GM18507 (cell line): ENCODE measurements at regions not wholly inside any gene's neighbourhood (a gene's known extent, or its start where the extent isn't known, plus 50 kb on each side); places are given as distances from the start of the nearest gene placed in this dataset.

Experiments used
- DNase-seq: peaks from one replicate; pipeline ENCODE4 v3.0.0; 2011; ENCODE audit warnings: low read depth; ENCODE audit not compliant: insufficient read length; ENCODE audit errors: extremely low spot score
- FAIRE-seq: peaks from 2 replicates; lab custom pipeline; 2011; peaks lifted over from hg19 to GRCh38; lab: Jason Lieb, UNC

DNA sequence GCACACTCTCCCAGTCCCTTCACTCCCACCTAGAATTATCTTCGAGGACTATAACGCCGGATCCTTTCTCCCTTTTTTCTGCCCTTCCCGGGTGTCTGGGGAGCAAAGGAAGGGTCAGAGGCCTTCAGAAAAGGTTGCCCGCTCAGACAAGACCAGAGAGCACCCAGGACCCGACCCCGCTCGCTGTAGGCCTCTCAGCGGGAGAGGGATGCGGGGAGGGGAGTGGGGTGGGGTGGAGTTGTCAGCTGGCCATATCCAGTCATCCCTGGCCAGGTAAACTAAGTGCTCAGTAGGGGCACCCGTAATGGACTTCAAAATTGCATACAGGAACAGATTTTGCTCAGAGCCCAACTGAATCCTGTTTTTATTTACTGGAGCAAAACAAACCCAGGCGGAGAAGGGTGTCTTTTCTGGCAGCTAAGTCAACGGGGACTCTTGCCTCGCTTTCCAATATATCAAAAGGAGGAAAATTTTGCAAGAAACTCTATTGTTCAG lies 65.0 kb downstream of the NOL4 start:
- no peak for DNase-seq
- no peak for FAIRE-seq

DNA sequence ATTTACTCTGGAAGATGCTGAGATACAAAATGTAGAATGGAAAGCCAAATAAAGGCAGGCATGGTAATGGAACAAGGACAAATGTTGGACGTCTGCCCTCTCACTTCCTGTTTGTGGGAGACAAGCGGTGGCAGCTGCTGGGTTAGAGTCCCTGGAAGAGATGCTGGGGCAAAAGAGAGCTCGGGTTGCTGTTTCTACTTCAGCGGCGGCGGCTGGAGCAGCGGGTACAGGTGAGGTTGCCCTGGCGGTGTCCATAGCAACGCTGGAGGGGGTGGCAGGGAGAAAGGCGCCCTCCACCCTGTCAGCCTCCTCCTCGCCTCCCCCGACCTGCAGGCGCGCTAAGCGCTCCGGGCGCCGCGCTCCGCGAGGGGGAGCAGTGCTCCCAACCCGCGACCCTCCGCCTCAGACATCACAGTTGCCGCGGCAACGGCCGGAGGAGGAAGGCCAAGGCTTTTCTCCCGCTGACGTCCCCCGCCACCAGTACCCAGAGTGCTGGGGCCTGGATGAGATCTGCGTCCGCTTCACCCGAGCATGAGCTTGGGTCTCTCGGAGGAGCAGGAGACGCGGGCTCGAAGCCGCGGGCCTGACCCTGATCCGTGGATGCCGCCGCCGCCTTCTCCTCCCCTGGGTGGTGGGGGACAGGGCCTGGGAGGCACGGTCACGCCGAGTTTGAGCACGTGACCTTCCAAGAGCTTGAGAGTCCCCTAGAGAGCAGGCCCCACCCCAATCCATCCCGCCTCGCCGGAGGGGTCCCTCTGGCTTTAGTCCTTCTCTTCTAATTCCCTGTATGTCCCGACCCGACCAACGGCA lies 65.6 kb downstream of the NOL4 start:
- DNase-seq = no peak
- FAIRE-seq = no peak

DNA sequence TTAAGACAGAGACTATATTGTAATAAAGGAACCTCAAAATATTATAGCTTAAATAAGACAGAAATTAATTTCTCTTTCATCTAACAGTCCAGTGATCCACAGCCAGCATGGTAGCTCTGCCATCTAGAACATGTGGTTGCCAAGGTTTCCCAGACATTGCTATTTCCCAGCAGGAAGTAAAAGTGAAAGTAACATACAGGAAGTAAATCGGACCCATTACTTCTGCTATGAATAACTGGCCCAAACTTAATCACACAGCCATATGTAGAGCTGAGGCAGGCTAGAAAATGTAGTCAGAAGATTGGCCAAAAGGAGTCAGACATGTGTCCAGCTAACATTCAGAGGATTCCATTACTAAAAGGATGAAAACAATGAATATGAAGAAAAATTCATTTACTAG lies 71.0 kb downstream of the NOL4 start:
- FAIRE-seq (no peak), DNase-seq (no peak)

GRCh38 chr18:34131006-34131405 lies 93.7 kb downstream of the NOL4 start:
- FAIRE-seq (no peak), DNase-seq (no peak)

DNA sequence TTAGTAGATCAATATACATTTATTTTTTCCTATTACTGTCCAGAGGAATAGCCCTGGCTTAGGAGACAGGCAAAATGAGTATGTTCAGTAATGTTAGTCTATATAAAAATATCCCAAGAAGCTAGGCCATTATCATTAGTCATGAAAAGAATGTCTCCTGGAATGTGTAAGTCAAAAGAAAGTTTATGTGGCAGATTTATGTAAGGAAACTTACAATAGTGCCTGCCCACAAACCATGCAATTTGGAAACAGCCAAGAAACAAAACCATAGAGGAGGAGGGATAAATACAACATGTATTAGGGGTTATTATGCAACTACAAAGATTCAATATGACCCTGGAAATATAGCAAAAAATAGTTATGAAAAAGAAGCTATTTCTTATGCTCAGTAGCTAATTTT lies 96.3 kb downstream of the NOL4 start:
- DNase-seq (no peak), FAIRE-seq (no peak)

- DNase-seq (no peak), FAIRE-seq (no peak)
Measured at GRCh38 chr18:34126121-34126520, 98.6 kb downstream of the NOL4 start.

DNA sequence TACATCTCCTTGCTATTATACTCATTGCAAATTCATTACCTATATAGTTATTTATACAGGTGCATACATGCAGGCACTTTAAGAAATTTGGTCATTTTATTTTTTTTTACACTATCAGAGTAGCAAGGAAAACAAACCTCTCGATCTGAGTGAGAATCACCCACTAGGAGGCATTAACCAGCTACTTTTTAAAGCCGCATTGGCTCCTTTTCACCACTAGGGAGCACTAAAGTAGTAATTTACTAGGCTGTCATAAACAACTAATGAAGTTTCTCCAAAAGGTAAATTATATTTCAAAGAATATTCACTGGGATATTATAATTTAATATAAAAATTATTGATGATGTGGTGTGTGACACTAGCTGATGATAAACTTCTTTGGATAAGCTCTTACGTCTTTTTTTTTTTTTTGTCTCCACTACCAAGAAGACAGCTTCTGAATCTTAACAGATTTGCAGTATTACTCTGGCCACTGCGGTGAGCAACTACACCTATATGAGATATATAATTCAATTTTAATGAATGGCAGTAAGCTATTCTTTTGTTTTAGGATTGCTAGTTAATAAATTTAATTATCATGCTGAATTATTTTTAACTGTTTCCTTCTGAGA lies 101.9 kb downstream of the NOL4 start:
- DNase-seq (no peak), FAIRE-seq (peak; percentile 72)

DNA sequence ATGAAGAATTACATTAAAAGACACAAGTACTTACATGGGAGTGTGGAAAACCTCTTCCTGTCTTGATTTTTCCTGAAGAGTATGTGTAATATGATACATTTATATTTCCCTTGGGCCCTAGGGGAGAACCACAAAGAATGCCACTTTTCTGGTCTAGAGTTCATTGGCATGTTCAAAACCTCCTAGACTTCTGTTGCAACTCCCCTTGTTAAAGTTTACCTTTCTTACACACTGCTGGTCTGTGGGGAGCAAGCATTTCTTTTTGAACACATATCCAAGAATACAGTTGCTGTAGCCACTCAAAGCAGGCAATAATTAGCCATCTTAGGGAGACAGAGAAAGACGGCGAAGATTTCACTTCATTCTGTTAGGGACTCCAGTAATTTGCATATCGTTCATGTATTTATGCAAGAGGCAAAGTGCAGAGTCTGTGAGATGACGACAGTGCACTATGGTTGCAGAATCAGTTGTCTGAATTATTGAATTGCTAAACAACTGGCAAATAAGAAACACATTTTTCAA lies 103.5 kb downstream of the NOL4 start:
- DNase-seq (no peak), FAIRE-seq (no peak)

- DNase-seq (no peak), FAIRE-seq (no peak)
Measured at GRCh38 chr18:34120294-34120693, 104.4 kb downstream of the NOL4 start.

DNA sequence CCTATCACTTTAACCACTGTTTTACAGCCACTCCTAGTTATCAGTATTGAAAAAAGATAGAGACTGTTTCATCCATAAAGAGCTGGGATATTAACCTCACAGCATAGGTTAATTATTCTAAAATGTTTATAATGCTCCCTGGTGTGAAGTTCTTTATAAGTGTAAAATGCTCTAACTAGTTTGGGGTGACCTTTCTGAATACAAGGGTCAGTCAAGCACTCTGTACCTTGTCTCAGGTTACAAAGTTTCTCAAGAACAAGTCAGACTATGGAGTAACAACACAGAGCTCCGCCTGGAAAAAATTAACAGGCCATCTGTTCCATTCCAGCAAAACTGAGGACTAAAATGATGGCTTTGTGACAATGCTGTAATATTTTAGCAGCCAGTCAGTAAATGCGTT lies 107.4 kb downstream of the NOL4 start:
- DNase-seq (no peak), FAIRE-seq (no peak)

DNA sequence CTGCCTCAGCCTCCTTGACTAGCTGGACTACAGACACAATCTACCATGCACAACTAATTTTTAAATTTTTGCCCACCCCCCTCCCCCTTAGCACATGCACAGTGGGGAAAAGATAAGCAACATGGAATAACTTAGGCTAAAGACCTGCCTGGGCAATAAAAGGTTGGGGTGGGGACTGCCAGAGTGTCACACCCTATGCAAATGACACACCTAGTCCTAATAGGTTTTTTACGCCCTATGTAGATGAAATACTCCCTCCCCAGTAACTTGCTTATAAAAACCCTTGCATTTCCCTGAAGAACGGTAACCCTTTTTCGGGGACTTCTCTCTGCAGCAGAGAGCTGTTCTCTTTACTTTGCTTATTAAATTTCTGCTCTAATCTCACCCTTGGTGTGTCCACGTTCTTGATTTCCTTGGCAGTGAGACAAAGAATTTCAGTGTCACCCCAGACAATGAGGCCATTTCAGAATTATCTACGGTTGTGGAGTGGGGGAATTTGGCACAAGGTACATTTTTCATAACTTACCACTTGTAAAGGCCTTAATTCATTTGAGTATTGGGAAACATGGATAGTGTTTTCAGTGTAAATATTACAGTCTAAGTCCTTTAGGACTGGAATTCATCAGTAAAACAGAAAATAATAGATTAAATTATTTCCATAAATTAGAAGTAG lies 109.2 kb downstream of the NOL4 start:
- DNase-seq (no peak), FAIRE-seq (no peak)

GRCh38 chr18:34114996-34115395 lies 109.7 kb downstream of the NOL4 start:
- no peak for DNase-seq
- FAIRE-seq = no peak

GRCh38 chr18:34108206-34108605 lies 116.5 kb downstream of the NOL4 start:
- DNase-seq = no peak
- FAIRE-seq = no peak

- no peak for FAIRE-seq
- no peak for DNase-seq
Measured at GRCh38 chr18:34098109-34098508, 126.6 kb downstream of the NOL4 start.

DNA sequence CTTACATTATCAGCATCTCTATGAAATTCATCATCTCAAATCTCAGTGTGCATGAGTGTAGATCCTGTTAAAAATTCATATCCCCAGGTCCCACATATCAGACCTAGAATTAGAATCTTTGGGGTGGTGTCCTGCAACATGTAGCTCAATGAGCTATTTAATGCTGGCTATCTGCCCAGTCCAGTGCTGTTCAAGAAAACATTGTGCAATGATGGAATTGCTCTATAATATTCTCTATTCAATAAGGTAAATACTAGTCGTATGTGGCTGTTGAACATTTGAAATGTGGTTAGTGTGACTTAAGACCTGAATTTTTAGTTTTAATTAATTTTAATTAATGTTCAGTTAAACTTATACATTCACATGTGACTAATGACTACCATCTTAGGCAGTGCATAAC lies 127.4 kb downstream of the NOL4 start:
- DNase-seq (no peak), FAIRE-seq (no peak)

DNA sequence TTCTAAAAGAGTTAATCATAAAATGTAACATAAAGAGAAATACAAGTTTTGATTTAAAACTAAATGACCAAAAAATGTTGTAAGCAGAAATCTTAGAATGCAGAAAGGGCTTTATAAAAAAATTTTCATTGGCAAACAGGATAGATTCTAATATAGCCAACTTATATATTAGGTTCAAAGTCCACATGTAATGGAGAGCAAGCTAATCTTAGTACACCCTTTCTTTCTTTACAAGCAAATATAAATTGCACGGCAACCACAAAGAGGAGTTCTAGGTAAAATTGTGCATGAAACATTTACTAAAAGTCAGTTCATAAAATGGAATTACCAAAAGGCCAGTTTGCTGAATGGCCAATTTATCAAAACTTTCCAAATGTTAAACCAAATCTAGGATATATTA lies 130.6 kb downstream of the NOL4 start:
- FAIRE-seq = no peak
- DNase-seq = no peak

- FAIRE-seq = no peak
- no peak for DNase-seq
Measured at GRCh38 chr18:34092796-34093195, 131.9 kb downstream of the NOL4 start.

DNA sequence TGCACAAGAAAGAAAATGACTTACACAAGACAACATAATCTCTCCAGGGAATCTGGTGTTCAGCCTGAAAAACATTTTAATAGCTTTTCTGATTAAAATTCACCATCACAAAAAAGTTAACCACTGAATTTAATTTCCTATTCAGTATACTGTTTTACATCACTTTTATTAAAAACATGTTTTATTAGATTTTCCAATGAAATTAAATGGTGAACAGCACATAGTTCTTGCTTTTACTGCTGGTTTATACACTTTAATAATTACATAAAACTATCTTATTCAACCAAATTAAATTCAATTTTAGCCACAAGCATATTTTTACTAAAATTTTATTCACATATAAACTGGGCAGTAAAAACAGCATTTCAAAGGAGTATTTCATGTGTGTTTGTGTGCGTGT lies 138.3 kb downstream of the NOL4 start:
- FAIRE-seq (no peak), DNase-seq (no peak)

DNA sequence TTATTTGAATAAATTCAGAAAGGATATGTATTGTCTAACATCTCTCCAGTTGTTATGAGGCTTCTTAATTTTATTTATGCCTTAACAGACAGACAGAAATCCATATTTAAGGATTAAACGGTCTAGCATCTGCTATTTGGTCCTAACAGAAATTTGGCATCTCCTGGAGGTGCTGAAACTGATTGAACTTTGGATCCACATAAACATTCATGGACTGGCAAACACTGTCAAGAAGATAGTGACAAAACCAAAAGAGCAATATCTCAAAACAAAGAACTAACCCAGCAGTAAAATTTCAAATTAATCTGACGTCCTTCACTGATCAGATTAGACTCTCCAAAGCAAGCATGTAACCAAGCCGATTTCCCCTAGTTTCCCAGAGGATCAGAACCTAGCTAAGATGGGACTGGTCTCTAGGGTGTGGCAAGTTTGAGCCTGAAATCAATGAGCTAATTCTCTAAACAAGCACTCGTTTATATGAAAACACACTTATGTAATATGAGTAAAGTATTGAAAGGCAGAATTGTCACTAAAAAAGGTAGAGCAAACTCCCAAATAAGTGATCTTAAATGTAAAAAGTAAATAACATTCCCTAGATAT lies 139.5 kb downstream of the NOL4 start:
- DNase-seq (no peak), FAIRE-seq (no peak)

DNA sequence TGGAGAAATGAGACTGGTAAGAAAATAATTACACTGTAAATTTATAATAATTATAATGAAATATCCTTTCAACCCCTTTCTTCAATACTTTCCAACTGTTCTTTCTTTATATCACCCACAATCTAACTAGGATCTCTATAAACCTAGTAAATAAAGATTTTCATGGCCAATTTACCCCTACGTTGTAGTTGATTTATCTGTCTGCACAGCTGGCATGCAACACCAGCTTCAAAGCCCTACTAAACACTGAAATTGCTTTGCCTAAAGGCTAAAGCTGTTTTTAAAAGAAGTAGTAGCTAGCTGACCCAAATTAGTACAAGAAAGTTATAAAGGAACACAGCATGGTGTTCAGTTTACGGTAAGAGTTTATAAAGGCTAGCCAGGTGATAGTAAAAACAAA lies 140.1 kb downstream of the NOL4 start:
- FAIRE-seq (no peak), DNase-seq (no peak)
